ENCODE measurements at regions not wholly inside any gene's neighbourhood (a gene's known extent, or its start where the extent isn't known, plus 50 kb on each side); places are given as distances from the start of the nearest gene placed in this dataset.

- TF ChIP-seq CTCF (IDR thresholded peaks at IDR 0.05; ENCODE audit: insufficient read depth, low read length, poor library complexity, severe bottlenecking) = no peak
- no peak for DNase-seq (ENCODE audit: extremely low read depth, insufficient read length)
- H3K4me3 ChIP-seq (replicated peaks; ENCODE audit: low read depth, low read length) = no peak overlapping the region
- peaks cover 1% of the 10 kb centered on the region; the same call in 1 of the 2 replicates for H3K27me3 ChIP-seq (replicated peaks; ENCODE audit: control insufficient read depth, insufficient read depth, low read length)
- H3K36me3 ChIP-seq (ENCODE audit: control insufficient read depth, insufficient read depth, low read length) = no peaks in the 10 kb centered on the region
Measured at GRCh38 chr2:23123686-23124085, 261.3 kb upstream of the KLHL29 start.

GRCh38 chr2:23124214-23124750 is 260.7 kb upstream of the KLHL29 start:
- no peak for DNase-seq (ENCODE audit: extremely low read depth, insufficient read length)
- Histone ChIP-seq H3K4me3 (replicated peaks; ENCODE audit: low read depth, low read length) (no peak overlapping the region), H3K27me3 (replicated peaks; ENCODE audit: control insufficient read depth, insufficient read depth, low read length) (peaks cover 1% of the 10 kb centered on the region; the same call in 1 of the 2 replicates), H3K36me3 (ENCODE audit: control insufficient read depth, insufficient read depth, low read length) (no peaks in the 10 kb centered on the region)
- TF ChIP-seq CTCF (IDR thresholded peaks at IDR 0.05; ENCODE audit: insufficient read depth, low read length, poor library complexity, severe bottlenecking) = no peak

GRCh38 chr2:23127465-23127864 is 257.5 kb upstream of the KLHL29 start:
- no peak for DNase-seq (ENCODE audit: extremely low read depth, insufficient read length)
- Histone ChIP-seq H3K27me3 (replicated peaks; ENCODE audit: control insufficient read depth, insufficient read depth, low read length) (peaks cover 1% of the 10 kb centered on the region; the same call in 1 of the 2 replicates), H3K4me3 (replicated peaks; ENCODE audit: low read depth, low read length) (no peak overlapping the region), H3K36me3 (ENCODE audit: control insufficient read depth, insufficient read depth, low read length) (no peaks in the 10 kb centered on the region)
- no peak for TF ChIP-seq CTCF (IDR thresholded peaks at IDR 0.05; ENCODE audit: insufficient read depth, low read length, poor library complexity, severe bottlenecking)

GRCh38 chr2:23128684-23129292 is 256.2 kb upstream of the KLHL29 start:
- Histone ChIP-seq H3K27me3 (replicated peaks; ENCODE audit: control insufficient read depth, insufficient read depth, low read length) (peaks cover 1% of the 10 kb centered on the region; the same call in 1 of the 2 replicates), H3K4me3 (replicated peaks; ENCODE audit: low read depth, low read length) (no peak overlapping the region), H3K36me3 (ENCODE audit: control insufficient read depth, insufficient read depth, low read length) (no peaks in the 10 kb centered on the region)
- TF ChIP-seq CTCF (IDR thresholded peaks at IDR 0.05; ENCODE audit: insufficient read depth, low read length, poor library complexity, severe bottlenecking) = no peak
- no peak for DNase-seq (ENCODE audit: extremely low read depth, insufficient read length)

- TF ChIP-seq CTCF (IDR thresholded peaks at IDR 0.05; ENCODE audit: insufficient read depth, low read length, poor library complexity, severe bottlenecking) = no peak
- Histone ChIP-seq H3K36me3 (ENCODE audit: control insufficient read depth, insufficient read depth, low read length) (no peaks in the 10 kb centered on the region), H3K27me3 (replicated peaks; ENCODE audit: control insufficient read depth, insufficient read depth, low read length) (peaks cover 2% of the 10 kb centered on the region; the same call in 1 of the 2 replicates), H3K4me3 (replicated peaks; ENCODE audit: low read depth, low read length) (no peak overlapping the region)
- DNase-seq (ENCODE audit: extremely low read depth, insufficient read length) = no peak
Measured at GRCh38 chr2:23131066-23131575, 253.9 kb upstream of the KLHL29 start.
